Effector memory CD4-positive, alpha-beta T cell (primary cell): ENCODE measurements at regions not wholly inside any gene's neighbourhood (a gene's known extent, or its start where the extent isn't known, plus 50 kb on each side); places are given as distances from the start of the nearest gene placed in this dataset.
A peak's percentile ranks its signal among the peaks of the same experiment; 100 is the strongest.

Experiments
- DNase-seq, 3 donors: peaks; one replicate each; pipeline ENCODE4 v3.0.0-alpha.2; 2020
- H3K27ac ChIP-seq: 2 replicates; pipeline ENCODE4 v1.7.0; 2013; ENCODE audit warnings: mild to moderate bottlenecking, low read length, moderate library complexity; ENCODE audit not compliant: insufficient read depth, poor library complexity, severe bottlenecking
- H3K27me3 ChIP-seq: replicated peaks from 2 replicates; pipeline ENCODE4 v1.7.0; 2013; ENCODE audit warnings: mild to moderate bottlenecking, low read length; ENCODE audit not compliant: insufficient read depth, control insufficient read depth, poor library complexity, severe bottlenecking
- H3K36me3 ChIP-seq: 2 replicates; pipeline ENCODE4 v1.7.0; 2013; ENCODE audit warnings: mild to moderate bottlenecking, low read length, moderate library complexity; ENCODE audit not compliant: control insufficient read depth, insufficient read depth
- H3K4me1 ChIP-seq: 2 replicates; pipeline ENCODE4 v1.7.0; 2013; ENCODE audit warnings: low read length, mild to moderate bottlenecking; ENCODE audit not compliant: control insufficient read depth, insufficient read depth, poor library complexity, severe bottlenecking
- H3K4me3 ChIP-seq: 2 replicates; pipeline ENCODE4 v1.7.0; 2013; ENCODE audit warnings: low read length, low read depth, mild to moderate bottlenecking; ENCODE audit not compliant: insufficient read depth, poor library complexity, severe bottlenecking
- H3K9me3 ChIP-seq: 2 replicates; pipeline ENCODE4 v1.7.0; 2013; ENCODE audit warnings: mild to moderate bottlenecking, low read length, moderate library complexity; ENCODE audit not compliant: control insufficient read depth

- no peak overlapping the region for H3K4me3 ChIP-seq
- peaks cover 26% of the 10 kb centered on the region for H3K4me1 ChIP-seq
- H3K27ac ChIP-seq: peak overlapping the region; percentile 67
- no peaks in the 10 kb centered on the region for H3K27me3 ChIP-seq
- no peaks in the 10 kb centered on the region for H3K9me3 ChIP-seq
- H3K36me3 ChIP-seq: peaks cover 3% of the 10 kb centered on the region
- DNase-seq: no peak
Observed at GRCh38 chr21:33974513-33975468, 59.2 kb upstream of the ATP5PO start.

- no peak overlapping the region for H3K4me3 ChIP-seq
- H3K27ac ChIP-seq: no peak overlapping the region
- no peaks in the 10 kb centered on the region for H3K9me3 ChIP-seq
- peaks cover 10% of the 10 kb centered on the region for H3K36me3 ChIP-seq
- DNase-seq: no peak
- peaks cover 26% of the 10 kb centered on the region for H3K4me1 ChIP-seq
- no peaks in the 10 kb centered on the region for H3K27me3 ChIP-seq
Observed at GRCh38 chr21:33973268-33973667, 57.7 kb upstream of the ATP5PO start.

DNA sequence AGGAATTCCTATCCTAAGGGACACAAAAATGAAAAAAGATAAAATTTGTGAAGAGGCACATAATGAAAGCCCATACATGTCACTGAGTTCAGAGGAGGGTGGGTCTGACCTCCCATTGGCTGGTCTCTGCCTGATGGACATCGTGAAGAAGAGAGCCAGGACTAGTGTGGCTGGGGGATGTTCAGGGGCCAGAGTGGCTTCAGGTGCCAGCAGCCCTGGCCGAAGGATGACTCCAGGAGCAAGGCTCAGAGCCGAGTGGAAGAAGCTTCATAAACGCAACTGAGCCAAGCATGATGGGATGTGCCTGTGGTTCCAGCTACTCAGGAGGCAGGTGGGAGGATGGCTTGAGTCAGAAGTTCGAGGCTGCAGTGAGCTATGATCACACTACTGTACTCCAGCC is 56.9 kb upstream of the ATP5PO start:
- H3K27ac ChIP-seq: no peak overlapping the region
- H3K9me3 ChIP-seq: no peaks in the 10 kb centered on the region
- peaks cover 10% of the 10 kb centered on the region for H3K36me3 ChIP-seq
- no peak for DNase-seq
- H3K4me3 ChIP-seq: no peak overlapping the region
- H3K27me3 ChIP-seq: no peaks in the 10 kb centered on the region
- H3K4me1 ChIP-seq: peaks cover 24% of the 10 kb centered on the region

GRCh38 chr21:33971492-33972013 is 55.9 kb upstream of the ATP5PO start:
- no peaks in the 10 kb centered on the region for H3K27me3 ChIP-seq
- H3K4me3 ChIP-seq: no peak overlapping the region
- H3K27ac ChIP-seq: no peak overlapping the region
- H3K4me1 ChIP-seq: peaks cover 14% of the 10 kb centered on the region
- no peaks in the 10 kb centered on the region for H3K9me3 ChIP-seq
- H3K36me3 ChIP-seq: peaks cover 17% of the 10 kb centered on the region
- no peak for DNase-seq

- DNase-seq: no peak
- Histone ChIP-seq H3K4me1 (no peaks in the 10 kb centered on the region), H3K27ac (no peak overlapping the region), H3K27me3 (no peaks in the 10 kb centered on the region), H3K36me3 (peaks cover 17% of the 10 kb centered on the region), H3K9me3 (no peaks in the 10 kb centered on the region), H3K4me3 (no peak overlapping the region)
Observed at GRCh38 chr21:33969581-33969980, 54.0 kb upstream of the ATP5PO start.

DNA sequence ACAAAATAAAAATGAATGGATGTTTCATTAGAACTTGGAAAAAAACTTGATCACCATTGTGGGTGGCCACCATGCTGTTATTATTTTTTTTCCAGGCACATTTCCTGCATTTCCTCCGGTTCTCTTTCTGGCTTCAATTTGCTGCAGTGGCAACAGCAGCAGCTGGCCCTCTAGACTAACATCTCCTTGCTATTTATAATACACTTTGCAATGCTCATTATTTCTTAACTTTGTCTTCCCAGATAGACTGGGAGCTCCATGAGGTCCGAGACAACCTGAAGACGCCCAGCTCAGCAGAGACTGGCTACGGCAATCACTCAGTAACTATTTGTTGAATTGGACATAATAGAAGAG is 53.4 kb upstream of the ATP5PO start:
- Histone ChIP-seq H3K9me3 (no peaks in the 10 kb centered on the region), H3K27me3 (no peaks in the 10 kb centered on the region), H3K4me3 (no peak overlapping the region), H3K4me1 (no peaks in the 10 kb centered on the region), H3K36me3 (peaks cover 17% of the 10 kb centered on the region), H3K27ac (no peak overlapping the region)
- no peak for DNase-seq

DNA sequence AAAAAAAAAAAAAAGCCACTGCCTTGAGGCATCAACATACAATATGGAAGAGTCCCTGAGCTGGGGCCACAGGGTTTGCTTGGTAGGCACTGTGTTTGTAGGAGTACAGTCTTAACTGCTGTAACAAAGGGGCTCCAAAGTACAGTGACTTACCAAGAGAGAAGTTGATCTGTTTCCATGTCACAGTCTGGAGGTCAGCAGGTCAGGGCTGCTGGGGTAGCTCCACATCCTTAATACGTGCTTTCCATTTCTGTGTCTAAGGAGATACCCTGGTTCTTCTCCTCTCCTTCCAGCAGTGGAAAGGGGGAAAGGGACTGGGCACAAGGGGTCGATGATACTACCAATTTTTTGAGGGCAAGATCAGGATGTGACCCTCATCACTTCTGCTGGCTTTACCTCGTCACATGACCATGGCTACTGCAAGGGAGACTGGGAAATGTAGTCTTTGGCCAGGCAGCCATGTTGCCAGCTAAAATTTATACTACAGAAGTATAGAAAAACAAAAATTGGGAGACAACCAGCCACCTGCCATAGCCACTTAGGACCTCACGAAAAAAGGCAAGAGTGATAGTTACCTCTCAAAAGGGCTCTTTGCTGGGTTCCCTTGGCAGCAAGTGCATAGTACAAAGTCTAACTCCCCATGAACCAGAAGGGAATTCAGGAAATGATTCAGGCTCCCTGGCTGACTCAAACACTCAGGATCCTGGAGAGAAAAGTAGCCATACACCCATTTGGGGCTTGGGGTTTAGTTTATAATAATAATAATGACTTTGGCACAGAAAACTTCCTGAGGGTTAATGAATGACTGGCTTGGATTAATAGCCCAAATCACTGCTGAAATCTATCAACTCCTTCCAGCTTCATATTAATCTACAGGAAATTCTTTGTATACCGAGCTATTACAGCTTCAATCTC is 52.7 kb upstream of the ATP5PO start:
- Histone ChIP-seq H3K27ac (no peak overlapping the region), H3K36me3 (peaks cover 17% of the 10 kb centered on the region), H3K4me1 (no peaks in the 10 kb centered on the region), H3K27me3 (no peaks in the 10 kb centered on the region), H3K4me3 (no peak overlapping the region), H3K9me3 (no peaks in the 10 kb centered on the region)
- no peak for DNase-seq

DNA sequence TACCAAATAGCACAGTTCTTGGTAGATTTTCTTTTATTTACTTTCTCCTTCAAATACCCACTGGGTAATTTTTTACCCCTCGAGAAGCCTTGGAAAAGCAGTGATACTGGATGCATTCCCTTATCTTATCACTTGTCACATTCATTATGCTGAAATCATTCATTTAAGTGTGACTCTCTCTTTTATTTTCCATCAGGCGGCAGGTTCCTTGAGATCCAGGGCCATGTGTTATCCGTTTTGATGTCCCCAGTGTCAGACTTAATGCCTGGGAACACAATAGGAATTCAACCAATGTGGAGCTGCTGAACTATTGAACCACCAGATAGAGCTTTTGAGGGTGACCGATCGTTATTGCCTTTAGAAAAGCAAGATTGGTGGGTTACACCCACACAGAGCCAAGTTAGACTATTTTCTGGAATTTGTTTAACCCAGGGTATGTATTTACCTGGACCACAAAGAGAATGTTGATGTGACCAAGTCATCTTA is 51.5 kb upstream of the ATP5PO start:
- H3K27me3 ChIP-seq: no peaks in the 10 kb centered on the region
- H3K36me3 ChIP-seq: peaks cover 20% of the 10 kb centered on the region
- no peaks in the 10 kb centered on the region for H3K4me1 ChIP-seq
- H3K9me3 ChIP-seq: no peaks in the 10 kb centered on the region
- H3K27ac ChIP-seq: no peak overlapping the region
- no peak overlapping the region for H3K4me3 ChIP-seq
- no peak for DNase-seq

GRCh38 chr21:33966324-33966949 is 50.8 kb upstream of the ATP5PO start:
- no peak for DNase-seq
- no peak overlapping the region for H3K27ac ChIP-seq
- H3K4me1 ChIP-seq: no peaks in the 10 kb centered on the region

More at GRCh38 chr21:33966324-33966949, 50.8 kb upstream of the ATP5PO start:
- Histone ChIP-seq H3K36me3 (peaks cover 20% of the 10 kb centered on the region), H3K4me3 (no peak overlapping the region), H3K9me3 (no peaks in the 10 kb centered on the region), H3K27me3 (no peaks in the 10 kb centered on the region)
